Activated CD4-positive, alpha-beta T cell treated with anti-CD3 and anti-CD28 coated beads for 36 hours (primary cell): ENCODE measurements at regions not wholly inside any gene's neighbourhood (a gene's known extent, or its start where the extent isn't known, plus 50 kb on each side); places are given as distances from the start of the nearest gene placed in this dataset.

Source experiments
- ATAC-seq: fragments of 200-7000 bp; cut with Tn5 transposase; one replicate; pipeline ENCODE4 v1.10.0; 2021; ENCODE audit warnings: mild to moderate bottlenecking, moderate library complexity
- CTCF ChIA-PET: fragments of 350-600 bp; sonication (Branson Sonifier 250); formaldehyde crosslinking; loops from one replicate; lab custom pipeline; 2021; ENCODE audit warnings: antibody characterized with exemption; lab: Charles Lee
- POLR2A ChIA-PET: fragments of 350-600 bp; sonication (Branson Sonifier 250); formaldehyde crosslinking; loops from one replicate; lab custom pipeline; 2021; ENCODE audit warnings: antibody characterized with exemption, inconsistent platforms; lab: Charles Lee
- DNase-seq: peaks from one replicate; pipeline ENCODE4 v3.0.0-alpha.2; 2020
- H3K27ac Mint-ChIP-seq: one replicate; pipeline ENCODE4 v1.8.0; 2021; ENCODE audit warnings: mixed read lengths
- H3K27me3 Mint-ChIP-seq: one replicate; pipeline ENCODE4 v1.8.0; 2021; ENCODE audit warnings: mixed read lengths
- H3K36me3 Mint-ChIP-seq: one replicate; pipeline ENCODE4 v1.8.0; 2021; ENCODE audit warnings: low read depth, mixed read lengths
- H3K4me1 Mint-ChIP-seq: one replicate; pipeline ENCODE4 v1.8.0; 2021; ENCODE audit warnings: mixed read lengths
- H3K4me3 Mint-ChIP-seq: one replicate; pipeline ENCODE4 v1.8.0; 2021; ENCODE audit warnings: mild to moderate bottlenecking, moderate library complexity, mixed read lengths
- H3K9me3 Mint-ChIP-seq: one replicate; pipeline ENCODE4 v1.8.0; 2021; ENCODE audit warnings: low read depth, mixed read lengths
- intact Hi-C, 2 experiments: fragments of 100-400 bp; cut with DNase I in 1 of 2; cut with micrococcal nuclease in 1 of 2; formaldehyde crosslinking; loops; one replicate each; pipeline versions ENCODE4 v1.14.2 to v1.15.1; 2022 to 2024; cut with DNase I, micrococcal nuclease

GRCh38 chr13:84931264-84931663, 868.0 kb downstream of the SLITRK6 start:
- Mint-ChIP-seq H3K4me3 (no peak overlapping the region), H3K4me1 (peaks cover 3% of the 10 kb centered on the region), H3K27me3 (no peaks in the 10 kb centered on the region), H3K36me3 (no peaks in the 10 kb centered on the region), H3K9me3 (no peaks in the 10 kb centered on the region), H3K27ac (no peak overlapping the region)
- ATAC-seq (no peak), DNase-seq (no peak)
- CTCF ChIA-PET: no interaction called here
- POLR2A ChIA-PET: no interaction called here
- intact Hi-C loops: no loop called here

GRCh38 chr13:84927442-84928169, 871.6 kb downstream of the SLITRK6 start:
- no peaks in the 10 kb centered on the region for H3K4me1 Mint-ChIP-seq
- no peaks in the 10 kb centered on the region for H3K9me3 Mint-ChIP-seq
- ATAC-seq (no peak), DNase-seq (no peak)
- H3K27ac Mint-ChIP-seq: no peak overlapping the region
- no peaks in the 10 kb centered on the region for H3K36me3 Mint-ChIP-seq
- H3K27me3 Mint-ChIP-seq: no peaks in the 10 kb centered on the region
- intact Hi-C loops: no loop called here
- no peak overlapping the region for H3K4me3 Mint-ChIP-seq
- ChIA-PET CTCF (no interaction called here), POLR2A (no interaction called here)

- no peak overlapping the region for H3K4me3 Mint-ChIP-seq
- DNase-seq: no peak
- H3K9me3 Mint-ChIP-seq: no peaks in the 10 kb centered on the region
- H3K27ac Mint-ChIP-seq: no peak overlapping the region
- no peak for ATAC-seq
- no peaks in the 10 kb centered on the region for H3K36me3 Mint-ChIP-seq
- CTCF ChIA-PET: interaction anchor here (0.6 to 1.5 kb wide), 3 partner anchors 29 to 936 kb away, joined by 3 to 5 read pairs (median 3); no protein-coding TSS in a partner anchor
- POLR2A ChIA-PET: no interaction called here
- no peaks in the 10 kb centered on the region for H3K4me1 Mint-ChIP-seq
- no peaks in the 10 kb centered on the region for H3K27me3 Mint-ChIP-seq
- intact Hi-C loops: no loop called here
These were observed 873.8 kb downstream of the SLITRK6 start for GRCh38 chr13:84925443-84925842.

- ChIA-PET CTCF (no interaction called here), POLR2A (no interaction called here)
- no peak for DNase-seq
- no peaks in the 10 kb centered on the region for H3K36me3 Mint-ChIP-seq
- no peak overlapping the region for H3K27ac Mint-ChIP-seq
- H3K4me3 Mint-ChIP-seq: no peak overlapping the region
- H3K27me3 Mint-ChIP-seq: no peaks in the 10 kb centered on the region
- no peaks in the 10 kb centered on the region for H3K4me1 Mint-ChIP-seq
- no peaks in the 10 kb centered on the region for H3K9me3 Mint-ChIP-seq
- ATAC-seq: no peak
- intact Hi-C loops: no loop called here
These were observed 875.4 kb downstream of the SLITRK6 start for GRCh38 chr13:84923831-84924230.

GRCh38 chr13:84917252-84917878, 881.9 kb downstream of the SLITRK6 start:
- intact Hi-C loops: loop anchor here (2.0 to 5.0 kb wide), 3 partner anchors 889 to 910 kb away; no protein-coding TSS in a partner anchor
- H3K9me3 Mint-ChIP-seq: no peaks in the 10 kb centered on the region

GRCh38 chr13:84912720-84913119, 886.5 kb downstream of the SLITRK6 start:
- DNase-seq: no peak
- no peak for ATAC-seq
- no peaks in the 10 kb centered on the region for H3K27me3 Mint-ChIP-seq
- ChIA-PET CTCF (no interaction called here), POLR2A (no interaction called here)
- no peaks in the 10 kb centered on the region for H3K9me3 Mint-ChIP-seq
- no peak overlapping the region for H3K4me3 Mint-ChIP-seq
- H3K36me3 Mint-ChIP-seq: no peaks in the 10 kb centered on the region
- H3K27ac Mint-ChIP-seq: no peak overlapping the region
- H3K4me1 Mint-ChIP-seq: no peaks in the 10 kb centered on the region
- intact Hi-C loops: no loop called here

More at GRCh38 chr13:84917252-84917878, 881.9 kb downstream of the SLITRK6 start:
- no peaks in the 10 kb centered on the region for H3K27me3 Mint-ChIP-seq
- ChIA-PET POLR2A (no interaction called here), CTCF (interaction anchor here (0.7 kb wide), 1 partner anchor 182 kb away, joined by 4 read pairs; no protein-coding TSS in a partner anchor)
- H3K27ac Mint-ChIP-seq: no peak overlapping the region
- ATAC-seq (no peak), DNase-seq (no peak)
- no peaks in the 10 kb centered on the region for H3K4me1 Mint-ChIP-seq
- no peak overlapping the region for H3K4me3 Mint-ChIP-seq
- H3K36me3 Mint-ChIP-seq: no peaks in the 10 kb centered on the region

GRCh38 chr13:84910423-84910822, 888.8 kb downstream of the SLITRK6 start:
- intact Hi-C loops: no loop called here
- Mint-ChIP-seq H3K9me3 (no peaks in the 10 kb centered on the region), H3K4me1 (no peaks in the 10 kb centered on the region), H3K27me3 (no peaks in the 10 kb centered on the region), H3K4me3 (no peak overlapping the region), H3K36me3 (no peaks in the 10 kb centered on the region), H3K27ac (no peak overlapping the region)
- ATAC-seq (no peak), DNase-seq (no peak)
- CTCF ChIA-PET: no interaction called here
- POLR2A ChIA-PET: no interaction called here

GRCh38 chr13:84903391-84903790, 895.8 kb downstream of the SLITRK6 start:
- no peaks in the 10 kb centered on the region for H3K9me3 Mint-ChIP-seq
- H3K4me1 Mint-ChIP-seq: no peaks in the 10 kb centered on the region
- CTCF ChIA-PET: no interaction called here
- H3K36me3 Mint-ChIP-seq: no peaks in the 10 kb centered on the region
- no peak for ATAC-seq
- no peak for DNase-seq
- intact Hi-C loops: no loop called here
- POLR2A ChIA-PET: no interaction called here
- H3K4me3 Mint-ChIP-seq: no peak overlapping the region
- H3K27ac Mint-ChIP-seq: no peak overlapping the region
- no peaks in the 10 kb centered on the region for H3K27me3 Mint-ChIP-seq

- ATAC-seq: no peak
- DNase-seq: no peak
- H3K4me3 Mint-ChIP-seq: no peak overlapping the region
- ChIA-PET CTCF (no interaction called here), POLR2A (no interaction called here)
- H3K27ac Mint-ChIP-seq: no peak overlapping the region
- intact Hi-C loops: no loop called here
- no peaks in the 10 kb centered on the region for H3K36me3 Mint-ChIP-seq
- no peaks in the 10 kb centered on the region for H3K9me3 Mint-ChIP-seq
- H3K27me3 Mint-ChIP-seq: no peaks in the 10 kb centered on the region
- H3K4me1 Mint-ChIP-seq: no peaks in the 10 kb centered on the region
These were observed 897.0 kb downstream of the SLITRK6 start for GRCh38 chr13:84902243-84902642.

- no peak overlapping the region for H3K4me3 Mint-ChIP-seq
- no peaks in the 10 kb centered on the region for H3K9me3 Mint-ChIP-seq
- intact Hi-C loops: loop anchor here (1.0 to 5.0 kb wide), 3 partner anchors 910 to 932 kb away; no protein-coding TSS in a partner anchor
- no peaks in the 10 kb centered on the region for H3K36me3 Mint-ChIP-seq
- H3K4me1 Mint-ChIP-seq: no peaks in the 10 kb centered on the region
- ChIA-PET CTCF (interaction anchor here (0.6 to 1.9 kb wide), 7 partner anchors 29 to 932 kb away, joined by 3 to 11 read pairs (median 3); no protein-coding TSS in a partner anchor), POLR2A (no interaction called here)
- ATAC-seq (no peak), DNase-seq (peak; percentile 62)
- H3K27ac Mint-ChIP-seq: no peak overlapping the region
- H3K27me3 Mint-ChIP-seq: no peaks in the 10 kb centered on the region
These were observed 903.1 kb downstream of the SLITRK6 start for GRCh38 chr13:84896128-84896527.

- ATAC-seq (no peak), DNase-seq (no peak)
- Mint-ChIP-seq H3K4me3 (no peak overlapping the region), H3K36me3 (no peaks in the 10 kb centered on the region), H3K4me1 (no peaks in the 10 kb centered on the region), H3K9me3 (no peaks in the 10 kb centered on the region), H3K27me3 (no peaks in the 10 kb centered on the region), H3K27ac (no peak overlapping the region)
- ChIA-PET POLR2A (interaction anchor here (0.6 kb wide), 1 partner anchor 400 kb away, joined by 3 read pairs; no protein-coding TSS in a partner anchor), CTCF (interaction anchor here (0.7 to 1.3 kb wide), 2 partner anchors 55 to 910 kb away, joined by 3 to 4 read pairs; no protein-coding TSS in a partner anchor)
- intact Hi-C loops: loop anchor here in 1 of 2 experiments (5.0 kb wide), 1 partner anchor 933 kb away; no protein-coding TSS in a partner anchor
These were observed 904.5 kb downstream of the SLITRK6 start for GRCh38 chr13:84894749-84895148.

GRCh38 chr13:84885868-84886267, 913.4 kb downstream of the SLITRK6 start:
- H3K27ac Mint-ChIP-seq: no peak overlapping the region
- ChIA-PET POLR2A (no interaction called here), CTCF (no interaction called here)

More at GRCh38 chr13:84885868-84886267, 913.4 kb downstream of the SLITRK6 start:
- no peaks in the 10 kb centered on the region for H3K9me3 Mint-ChIP-seq
- no peak for DNase-seq
- no peaks in the 10 kb centered on the region for H3K27me3 Mint-ChIP-seq
- no peak overlapping the region for H3K4me3 Mint-ChIP-seq
- no peaks in the 10 kb centered on the region for H3K36me3 Mint-ChIP-seq
- intact Hi-C loops: no loop called here
- H3K4me1 Mint-ChIP-seq: no peaks in the 10 kb centered on the region
- ATAC-seq: no peak
